HG03442 (cell line): ENCODE measurements at regions not wholly inside any gene's neighbourhood (a gene's known extent, or its start where the extent isn't known, plus 50 kb on each side); places are given as distances from the start of the nearest gene placed in this dataset.

Experiments used
- ATAC-seq: cut with Tn5 transposase; IDR thresholded peaks from one replicate; pipeline ENCODE4 v1.9.1; 2021; ENCODE audit warnings: mild to moderate bottlenecking, moderate library complexity; ENCODE audit not compliant: unreplicated experiment

DNA sequence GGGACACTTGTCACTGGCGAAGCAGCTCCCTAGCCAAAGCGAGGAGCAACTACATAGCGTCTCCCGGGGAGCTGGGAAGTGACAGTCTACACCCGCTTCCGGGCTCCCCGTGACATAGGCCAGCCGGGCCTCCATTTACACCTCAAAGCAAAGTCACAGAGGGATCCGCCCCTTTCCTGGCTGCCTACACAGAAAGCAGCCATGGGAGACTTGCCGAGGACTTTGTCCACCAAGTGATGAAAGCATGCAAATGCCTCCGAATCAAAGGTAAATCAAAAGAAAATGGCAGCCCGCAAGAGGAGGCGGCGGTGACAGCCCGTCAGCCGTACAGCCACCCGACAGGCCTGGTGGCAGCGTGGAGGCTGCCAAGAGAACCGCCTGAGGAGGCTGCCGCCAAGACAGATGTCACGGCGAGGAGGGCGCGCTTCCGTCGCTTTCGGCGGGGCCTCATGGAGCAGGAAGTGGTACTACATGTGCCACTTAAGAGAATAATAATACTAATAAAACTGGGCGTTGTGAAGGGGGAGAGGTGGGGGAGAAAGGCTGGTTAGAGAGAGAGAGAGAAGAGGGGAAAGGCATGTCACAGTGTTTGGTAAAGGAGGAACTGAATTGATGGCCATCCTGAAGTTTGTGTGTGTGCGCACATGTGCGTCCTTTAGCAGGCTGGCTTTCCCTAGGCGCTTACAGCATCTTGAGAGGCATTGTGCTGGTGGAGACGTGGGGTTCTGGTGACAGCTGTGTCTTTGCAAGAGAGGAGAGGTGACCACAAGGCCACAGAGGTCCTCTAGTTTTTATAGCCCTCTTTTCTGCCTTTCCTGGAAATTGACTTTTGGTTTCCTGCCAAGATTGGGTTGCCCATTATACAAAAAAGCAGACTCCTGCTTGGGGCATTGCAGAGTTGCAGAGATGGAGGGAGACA lies 661.7 kb downstream of the VRK1 start:
- no peak for ATAC-seq

DNA sequence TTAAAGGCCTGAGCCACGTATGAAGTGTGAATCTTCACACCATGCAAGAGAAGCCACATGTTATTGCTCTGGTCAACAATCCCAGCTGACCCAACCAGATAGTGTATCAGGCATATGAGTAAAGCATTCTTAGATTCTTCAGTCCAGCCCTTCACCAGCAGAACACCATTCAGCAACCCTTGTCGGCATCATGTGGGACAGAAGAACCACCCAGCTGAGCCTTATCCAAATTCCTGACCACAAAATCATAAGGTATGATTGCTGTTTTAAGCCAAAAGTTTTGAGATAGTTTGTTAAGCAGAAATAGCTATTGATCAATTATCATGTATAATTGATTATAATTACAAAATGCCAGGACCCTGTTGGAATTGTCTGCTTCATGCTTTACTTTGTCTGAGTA lies 664.9 kb downstream of the VRK1 start:
- ATAC-seq = no peak

DNA sequence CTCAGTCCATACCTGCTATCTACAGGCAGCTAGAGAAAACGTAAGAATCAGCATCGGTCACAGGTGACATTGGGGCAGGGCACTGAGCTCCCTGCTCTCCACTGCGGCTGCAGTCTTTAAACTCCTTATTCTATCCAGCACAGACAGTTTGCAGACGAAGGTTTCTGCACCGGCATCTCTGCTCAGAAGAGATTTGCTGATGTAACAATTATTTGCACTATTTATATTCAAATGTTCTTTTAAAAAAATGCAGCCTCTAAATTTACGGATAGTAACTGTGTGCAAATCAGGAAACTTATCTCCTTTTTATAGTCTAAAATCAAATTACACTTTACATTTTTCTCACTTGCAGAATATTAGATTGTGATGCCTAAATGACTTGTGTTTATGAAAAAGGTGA lies 671.0 kb downstream of the VRK1 start:
- ATAC-seq = no peak

DNA sequence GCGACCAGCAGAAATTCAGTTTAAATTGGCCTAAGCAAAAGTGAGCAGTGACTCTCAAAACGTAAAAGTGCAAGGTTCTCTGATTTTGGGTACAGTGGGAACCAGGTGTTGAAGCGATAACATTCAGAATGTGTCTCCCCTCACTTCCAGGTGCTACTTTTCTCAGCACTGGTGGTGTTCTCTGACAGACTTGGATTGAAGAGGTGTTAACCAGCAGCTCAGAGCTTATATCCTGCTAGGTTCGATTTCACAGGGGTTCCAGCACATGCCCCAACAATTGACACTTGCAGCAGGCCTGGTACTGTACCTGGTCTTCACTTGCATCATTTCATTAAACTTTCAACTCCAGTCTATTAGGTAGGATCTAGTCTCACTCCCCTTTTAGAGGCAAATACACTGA lies 680.2 kb downstream of the VRK1 start:
- ATAC-seq = no peak

DNA sequence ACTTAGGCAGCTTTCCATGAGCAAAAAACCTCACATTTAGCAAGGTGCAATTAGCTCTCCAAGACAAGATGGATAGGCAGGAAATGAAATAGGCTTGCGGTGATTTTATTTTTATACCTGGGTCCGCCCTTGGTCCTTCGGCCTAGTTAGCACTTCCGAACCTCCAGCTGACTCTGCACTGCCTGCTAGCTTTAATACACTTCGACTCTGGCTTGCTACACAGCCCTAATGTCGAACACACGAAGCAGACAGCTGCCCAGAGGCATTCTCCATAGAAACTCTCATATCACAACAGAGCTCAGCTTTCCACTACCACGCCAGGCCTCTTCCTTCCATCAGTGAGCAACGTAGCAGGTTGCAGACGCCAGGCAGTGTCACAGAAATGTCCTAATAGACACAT lies 688.0 kb downstream of the VRK1 start:
- no peak for ATAC-seq

DNA sequence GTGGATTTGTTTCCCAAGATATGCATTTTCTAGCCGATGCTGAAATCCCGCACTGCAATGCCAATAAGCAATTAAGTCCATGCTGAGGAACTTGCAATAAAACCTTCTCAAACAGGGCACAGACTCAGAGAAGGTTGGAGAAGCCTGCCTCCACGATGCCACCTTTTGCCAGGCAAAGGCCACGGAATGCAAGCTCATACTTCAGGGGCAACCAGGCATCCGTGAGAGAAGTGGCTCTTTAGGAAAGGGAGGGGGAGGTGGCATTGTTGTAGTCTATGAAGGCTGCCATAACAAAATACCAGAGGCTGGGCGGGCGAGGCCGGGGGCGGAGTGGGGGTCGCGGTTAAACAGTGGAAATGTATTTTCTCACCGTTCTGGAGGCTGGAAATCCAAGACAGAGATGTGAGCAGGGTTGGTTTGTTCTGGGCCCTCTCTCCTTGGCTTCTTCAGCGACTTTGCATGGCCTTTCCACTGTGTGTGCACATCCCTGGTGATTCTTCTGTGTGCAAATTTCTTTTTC lies 689.5 kb downstream of the VRK1 start:
- no peak for ATAC-seq

DNA sequence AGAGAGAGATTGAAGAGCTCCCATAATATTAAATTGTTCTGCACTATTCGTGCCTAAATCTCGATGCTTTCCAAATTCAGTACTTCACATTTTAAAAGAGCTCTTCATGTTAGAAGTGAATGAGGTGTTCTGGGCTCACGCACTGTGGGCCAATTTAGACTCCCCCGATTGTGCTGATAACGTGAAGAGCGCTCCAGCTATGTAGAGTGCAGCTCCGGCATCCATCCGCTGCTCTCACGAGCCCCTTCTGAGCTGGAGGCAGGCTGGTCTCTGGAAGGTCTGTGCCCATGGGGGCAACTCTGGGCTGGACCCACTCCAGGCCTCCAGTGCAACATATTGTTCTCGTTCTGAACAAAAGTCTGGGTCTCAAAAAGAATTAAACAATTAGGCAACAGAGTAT lies 692.6 kb downstream of the VRK1 start:
- no peak for ATAC-seq

DNA sequence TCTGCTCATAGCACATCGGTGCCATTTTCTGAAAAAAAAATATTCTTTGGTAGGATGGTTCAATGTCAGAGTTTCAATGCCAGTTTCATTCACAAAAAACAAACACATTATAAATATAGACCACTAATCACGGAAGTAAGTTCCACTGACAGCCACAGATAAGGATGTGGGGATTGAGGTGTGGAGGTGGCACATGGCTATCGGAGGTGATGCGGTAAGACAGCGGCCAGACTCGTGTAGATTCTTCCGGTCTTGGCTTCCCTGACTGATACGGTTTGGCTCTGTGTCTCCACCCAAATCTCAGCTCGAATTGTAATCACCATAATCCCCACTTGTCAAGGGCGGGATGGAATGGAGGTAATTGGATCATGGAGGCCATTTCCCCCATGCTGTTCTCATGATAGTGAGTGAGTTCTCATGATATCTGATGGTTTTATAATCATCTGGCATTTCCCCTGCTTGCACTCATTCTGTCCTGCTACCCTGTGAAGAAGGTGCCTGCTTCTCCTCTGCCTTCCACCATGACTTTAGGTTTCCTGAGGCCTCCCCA lies 693.4 kb downstream of the VRK1 start:
- ATAC-seq = no peak

DNA sequence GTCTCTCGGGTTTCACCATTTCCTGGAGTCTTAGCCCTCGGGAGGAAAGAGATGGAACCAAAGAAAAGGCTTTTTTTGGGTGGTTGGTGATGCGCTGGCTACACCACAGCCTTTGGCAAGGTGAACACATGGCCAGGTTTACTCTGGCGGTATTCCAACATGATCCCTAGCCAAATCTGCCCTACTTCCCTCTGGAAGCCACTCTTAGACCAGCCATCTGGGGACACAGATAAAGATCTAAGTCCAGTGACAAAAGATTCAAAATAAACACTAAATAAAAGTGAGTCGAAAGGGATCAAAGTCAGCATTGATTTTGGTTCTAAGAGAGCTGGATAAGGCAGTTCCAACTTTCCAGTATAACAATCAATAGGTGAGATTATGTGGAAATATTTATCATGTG lies 694.5 kb downstream of the VRK1 start:
- no peak for ATAC-seq

DNA sequence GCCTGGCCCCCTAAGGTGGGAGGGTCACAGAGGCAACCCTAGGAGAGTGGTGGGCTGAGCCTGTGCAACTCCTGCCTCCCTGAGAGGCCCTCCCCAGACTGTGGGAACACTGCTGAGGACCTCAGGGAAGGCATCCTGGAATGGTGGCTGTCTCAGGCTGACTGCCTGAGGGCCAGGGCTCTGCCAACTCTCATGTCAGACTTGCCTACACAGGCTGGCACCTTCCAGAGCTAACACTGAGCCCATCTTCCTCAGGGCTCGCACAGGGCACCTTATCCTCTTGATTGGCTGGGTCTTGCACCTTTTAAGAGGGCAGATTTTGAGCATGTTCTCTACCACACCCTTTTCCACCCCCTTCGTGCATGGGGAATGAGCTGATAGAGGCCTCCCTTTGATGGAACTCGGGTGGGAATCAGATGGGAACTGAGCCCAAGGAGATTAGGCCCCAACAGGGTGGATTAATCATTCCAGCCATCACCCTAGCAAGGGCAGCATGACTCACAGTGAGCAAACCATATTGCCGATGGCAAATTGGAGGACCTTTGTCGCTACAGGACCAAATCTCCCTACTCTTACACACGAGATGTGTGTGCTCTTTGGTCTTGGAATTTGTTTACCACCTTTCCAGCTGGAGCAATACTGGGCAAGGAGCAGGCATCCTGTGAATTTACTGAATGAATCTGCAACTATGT lies 702.8 kb downstream of the VRK1 start:
- ATAC-seq = no peak

DNA sequence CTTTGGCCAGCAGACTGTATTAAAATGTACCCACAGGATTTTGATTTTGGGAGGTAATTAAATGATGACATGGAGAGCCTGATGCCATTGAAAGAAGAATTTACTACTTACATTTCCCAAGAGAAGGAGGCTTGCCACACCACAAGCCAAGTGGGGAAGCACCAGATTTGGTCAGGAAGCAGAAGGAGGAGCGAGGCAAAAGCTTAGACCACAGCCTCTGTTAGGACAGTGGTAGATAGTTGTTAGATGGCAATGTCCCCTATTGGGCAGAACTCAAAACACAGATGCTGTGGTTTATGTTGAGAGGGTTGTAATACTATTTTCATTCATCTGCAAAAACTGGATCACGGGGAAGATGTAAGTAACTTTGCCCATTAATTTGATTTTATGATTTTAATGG lies 709.4 kb downstream of the VRK1 start:
- ATAC-seq = no peak

DNA sequence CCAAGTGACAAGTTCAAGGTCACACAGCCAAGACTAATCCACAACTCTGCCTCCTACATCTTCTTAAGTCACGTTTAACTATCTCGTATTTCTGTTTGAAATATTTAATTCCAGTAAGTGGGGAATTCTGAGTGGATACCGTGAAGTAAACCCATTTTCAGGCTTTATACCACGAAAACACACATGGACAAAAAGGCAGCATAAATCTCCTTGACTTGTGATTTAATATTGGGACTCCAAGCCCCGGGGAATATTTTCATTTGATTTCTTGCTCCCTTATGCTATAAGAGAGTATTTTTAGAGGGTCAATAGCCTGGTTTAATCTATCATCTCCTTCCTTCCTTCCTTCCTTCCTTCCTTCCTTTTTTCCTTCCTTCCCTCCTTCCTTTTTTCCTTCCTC lies 716.7 kb downstream of the VRK1 start:
- no peak for ATAC-seq

DNA sequence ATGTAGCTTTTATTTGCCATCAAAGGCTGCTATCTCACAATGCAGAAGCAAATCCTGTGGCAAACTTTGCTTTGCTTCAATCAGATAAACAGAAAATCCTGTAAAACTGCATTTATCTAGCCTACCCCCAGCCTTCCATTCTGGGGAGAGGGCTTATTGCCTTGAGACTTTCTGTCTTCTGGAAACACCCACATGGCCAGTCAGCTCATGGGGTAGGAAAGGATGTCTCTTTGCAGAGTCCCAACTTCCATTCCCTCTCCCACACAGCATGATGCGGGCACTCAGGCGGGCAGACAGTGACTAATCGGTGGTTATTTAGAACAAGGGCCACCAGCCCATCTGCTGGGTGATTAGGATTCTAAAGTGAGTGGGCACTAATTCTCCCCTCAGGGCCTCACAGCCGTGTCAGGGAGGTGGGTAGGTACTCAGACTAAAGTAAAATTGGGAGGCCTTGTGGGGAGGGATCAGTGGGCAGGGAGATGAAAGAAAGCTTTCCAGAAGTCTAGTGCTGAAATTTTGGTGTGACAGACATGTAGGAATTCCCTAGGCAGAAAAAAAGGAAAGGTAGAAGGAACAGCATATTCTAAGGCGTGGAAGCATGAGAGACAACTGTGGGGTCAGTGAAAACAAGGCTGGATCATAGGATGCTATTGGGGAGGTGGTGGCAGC lies 720.5 kb downstream of the VRK1 start:
- ATAC-seq = no peak

DNA sequence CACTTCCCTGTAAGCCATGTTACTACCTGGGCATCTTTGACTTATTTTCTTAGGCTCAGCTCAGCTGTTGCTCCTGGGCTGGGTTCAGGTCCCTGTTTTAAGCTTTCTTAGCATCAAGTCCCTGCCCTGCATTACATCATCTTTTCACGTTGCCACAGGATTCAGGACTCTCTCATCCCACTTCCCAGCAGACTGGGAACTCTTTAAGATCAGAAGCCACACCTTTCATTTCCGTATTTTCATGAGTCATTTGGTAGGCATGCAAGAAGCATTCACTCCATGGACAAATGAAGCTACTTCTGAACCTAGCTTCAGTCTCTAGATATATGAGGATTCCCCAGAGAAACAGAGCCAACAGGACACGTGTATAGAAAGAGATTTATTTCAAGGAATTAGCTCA lies 726.8 kb downstream of the VRK1 start:
- ATAC-seq = no peak

DNA sequence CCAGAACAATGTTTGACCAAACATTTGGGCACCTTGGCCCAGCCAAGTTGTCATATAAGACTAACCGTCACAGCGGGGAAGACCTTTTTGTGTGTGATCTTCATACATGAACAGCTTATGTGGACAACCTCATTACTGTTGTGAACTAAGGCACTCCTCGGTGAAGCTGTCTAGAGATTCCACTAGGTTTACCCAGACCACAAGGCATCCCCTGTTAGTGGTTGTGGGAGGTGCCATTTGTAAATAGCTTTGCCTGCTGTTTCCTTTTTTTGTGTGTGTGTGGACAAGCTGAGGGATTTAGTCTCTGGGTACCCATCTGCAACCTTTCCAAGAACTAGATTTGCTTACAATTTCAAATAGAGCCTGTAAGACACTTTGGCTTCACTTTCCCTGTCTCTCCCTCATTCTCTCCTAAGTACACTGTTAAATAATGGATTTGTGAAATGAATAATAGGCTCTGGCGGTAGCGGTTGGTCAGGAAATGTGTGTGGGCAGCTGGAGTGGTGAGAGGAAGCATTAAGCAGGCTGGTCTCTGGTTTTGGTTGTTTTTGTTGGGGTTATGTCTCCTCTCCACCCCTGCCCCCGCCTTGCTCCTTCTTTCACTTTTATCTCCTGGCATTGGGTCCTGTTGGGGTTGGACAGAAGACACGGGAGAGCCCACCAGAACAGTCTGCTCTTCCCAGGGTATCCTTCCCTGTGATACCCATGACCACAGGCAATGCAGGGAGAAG lies 727.6 kb downstream of the VRK1 start:
- ATAC-seq = no peak

DNA sequence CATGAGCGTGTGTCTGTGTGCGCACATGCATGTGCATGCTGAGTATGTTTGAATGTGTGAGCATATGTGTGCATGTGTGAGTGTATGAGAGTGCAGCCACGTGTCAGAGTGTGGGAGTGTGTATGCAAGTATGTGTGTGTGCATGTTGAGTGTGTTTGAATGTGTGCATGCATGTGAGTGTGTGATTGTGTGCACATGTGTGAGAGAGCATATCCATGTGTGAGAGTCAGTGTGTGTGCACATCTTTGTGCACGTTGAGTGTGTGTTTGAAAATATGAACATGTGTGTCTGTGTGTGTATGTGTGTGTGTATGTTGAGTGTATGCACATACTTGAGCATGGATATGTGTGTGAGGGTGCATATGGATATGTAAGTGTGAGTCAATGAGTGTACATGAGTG lies 730.8 kb downstream of the VRK1 start:
- no peak for ATAC-seq

DNA sequence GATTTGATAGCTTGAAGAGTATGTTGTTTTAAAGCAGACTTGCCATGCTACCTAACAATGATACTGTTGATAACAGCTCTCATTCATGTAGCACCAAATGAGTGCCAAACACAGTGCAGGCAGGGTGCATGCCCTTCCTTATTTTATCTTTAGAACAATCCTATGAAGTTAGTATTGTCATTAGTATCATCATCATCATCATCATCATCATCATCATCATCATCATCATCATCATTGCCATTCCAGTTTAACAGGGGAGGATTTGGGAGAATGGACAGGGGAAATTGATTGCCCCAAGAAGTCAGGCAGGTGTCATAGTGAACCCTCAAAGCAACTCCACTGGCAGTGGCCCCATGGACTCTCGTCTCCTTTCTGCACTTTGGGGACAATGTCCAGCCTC lies 734.9 kb downstream of the VRK1 start:
- no peak for ATAC-seq

DNA sequence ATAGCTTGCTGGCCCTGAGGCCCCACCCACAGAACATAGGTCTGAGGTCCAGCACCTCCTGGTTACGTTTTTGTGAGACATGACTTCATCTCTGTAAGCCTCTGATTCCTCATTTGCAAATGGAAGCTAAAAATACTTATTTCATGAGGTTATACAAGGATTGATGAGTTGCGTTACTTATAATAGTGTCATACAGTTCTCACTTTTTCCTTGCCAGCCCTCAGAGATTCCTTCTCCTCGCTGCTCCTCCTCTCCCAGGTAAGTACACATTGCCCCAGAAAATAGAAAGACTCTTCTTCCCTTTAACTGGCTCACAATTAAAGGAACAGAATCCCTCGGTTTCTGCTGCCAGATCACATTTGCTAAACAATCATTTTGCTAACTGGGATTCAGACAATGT lies 739.2 kb downstream of the VRK1 start:
- ATAC-seq = no peak

DNA sequence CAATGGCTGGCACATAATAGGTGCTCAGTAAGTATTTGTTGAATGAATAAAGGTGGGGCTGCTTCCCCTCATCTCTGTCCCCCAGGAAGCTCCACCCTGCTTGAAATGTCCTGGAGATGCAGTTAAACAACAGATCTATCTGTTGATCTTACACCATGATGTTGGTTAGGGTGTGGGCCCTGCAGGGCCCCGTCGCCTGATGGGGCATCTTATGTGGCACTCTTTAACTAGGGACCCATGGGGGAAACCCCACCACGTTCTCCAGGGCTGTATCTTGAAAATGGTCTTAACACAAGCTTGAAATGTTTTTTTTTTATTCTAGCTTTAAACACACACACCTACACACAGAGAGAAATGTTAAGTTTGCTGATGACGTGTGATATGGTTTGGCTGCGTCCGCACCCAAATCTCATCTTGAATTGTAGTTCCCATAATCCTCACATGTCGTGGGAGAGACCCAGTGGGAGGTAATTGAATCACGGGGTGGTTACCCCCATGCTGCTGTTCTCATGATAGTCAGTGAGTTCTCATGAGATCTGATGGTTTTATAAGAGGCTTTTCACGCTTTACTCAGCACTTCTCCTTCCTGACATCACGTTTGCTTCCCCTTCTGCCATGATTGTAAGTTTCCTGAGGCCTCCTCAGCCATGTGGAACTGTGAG lies 741.7 kb downstream of the VRK1 start:
- ATAC-seq = no peak

DNA sequence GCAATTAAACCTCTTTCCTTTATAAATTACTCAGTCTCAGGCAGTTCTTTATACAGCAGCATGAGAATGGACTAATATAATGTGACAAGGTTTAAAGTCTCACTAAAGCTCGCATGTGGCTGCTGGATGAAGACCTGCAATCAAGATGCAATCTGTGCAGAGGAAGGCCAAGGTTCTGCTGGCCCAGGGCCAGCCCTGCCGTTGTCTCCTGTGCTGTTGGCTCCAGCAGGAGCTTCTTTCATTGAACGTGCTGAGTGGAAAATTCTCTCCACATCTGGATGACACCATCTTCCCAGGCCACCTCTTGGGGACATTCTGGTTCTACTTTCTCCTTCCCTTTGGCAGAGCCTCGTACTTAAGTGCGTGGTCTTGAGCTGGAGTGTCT lies 742.2 kb downstream of the VRK1 start:
- no peak for ATAC-seq
